Endodermal cell (in vitro differentiated cells): ENCODE measurements at regions not wholly inside any gene's neighbourhood (a gene's known extent, or its start where the extent isn't known, plus 50 kb on each side); places are given as distances from the start of the nearest gene placed in this dataset.

Experiments
- DNase-seq: peaks from one replicate; pipeline ENCODE4 v3.0.0-alpha.2; 2017
- H3K27ac ChIP-seq: 2 replicates; pipeline ENCODE4 v1.5.1; 2013; ENCODE audit warnings: mild to moderate bottlenecking, low read depth, low read length, moderate library complexity
- H3K27me3 ChIP-seq: 2 replicates; pipeline ENCODE4 v1.6.1; 2013; ENCODE audit warnings: mild to moderate bottlenecking, low read length, moderate library complexity; ENCODE audit not compliant: insufficient read depth, control insufficient read depth, poor library complexity, severe bottlenecking
- H3K36me3 ChIP-seq: 2 replicates; pipeline ENCODE4 v1.7.0; 2013; ENCODE audit warnings: mild to moderate bottlenecking, low read length, moderate library complexity; ENCODE audit not compliant: control insufficient read depth, insufficient read depth
- H3K4me1 ChIP-seq: one replicate; pipeline ENCODE4 v1.7.0; 2013; ENCODE audit warnings: low read length; ENCODE audit not compliant: control insufficient read depth, insufficient read depth
- H3K4me3 ChIP-seq: 2 replicates; pipeline ENCODE4 v1.5.1; 2013; ENCODE audit warnings: mild to moderate bottlenecking, low read length, moderate library complexity
- H3K9ac ChIP-seq: 2 replicates; pipeline ENCODE4 v1.6.1; 2013; ENCODE audit warnings: mild to moderate bottlenecking, low read length, moderate library complexity; ENCODE audit not compliant: poor library complexity, severe bottlenecking; ENCODE audit errors: extremely low read depth
- H3K9me3 ChIP-seq: 2 replicates; pipeline ENCODE4 v1.6.1; 2013; ENCODE audit warnings: mild to moderate bottlenecking, low read length, moderate library complexity; ENCODE audit not compliant: control insufficient read depth
- H3K27ac Mint-ChIP-seq: 2 replicates; pipeline ENCODE4 v1.8.0; 2020; ENCODE audit warnings: mixed read lengths
- H3K27me3 Mint-ChIP-seq: 2 replicates; pipeline ENCODE4 v1.8.0; 2021; ENCODE audit warnings: mild to moderate bottlenecking, mixed read lengths; ENCODE audit not compliant: insufficient read depth
- H3K36me3 Mint-ChIP-seq: 2 replicates; pipeline ENCODE4 v1.8.0; 2020; ENCODE audit warnings: low read depth, mixed read lengths
- H3K4me1 Mint-ChIP-seq: 2 replicates; pipeline ENCODE4 v1.8.0; 2020; ENCODE audit warnings: mixed read lengths
- H3K4me3 Mint-ChIP-seq: 2 replicates; pipeline ENCODE4 v1.8.0; 2020; ENCODE audit warnings: mild to moderate bottlenecking, moderate library complexity, mixed read lengths
- H3K9me3 Mint-ChIP-seq: 2 replicates; pipeline ENCODE4 v1.8.0; 2020; ENCODE audit warnings: mild to moderate bottlenecking, mixed read lengths
- WGBS, 2 experiments: methylation state at CpG; one replicate each; pipeline versions ENCODE4 v1.1.5 to v1.1.7; 2013; ENCODE audit warnings: missing lambda C conversion rate in 2 of 2, mixed read lengths in 1 of 2; ENCODE audit not compliant: insufficient coverage in 1 of 2, insufficient read length in 1 of 2; 5-methylcytosine and 5-hydroxymethylcytosine counted together
- TF ChIP-seq, protein P1 (sequence below): fragments of 200-600 bp; sonication (generic); conservative IDR thresholded peaks from 2 replicates; pipeline ENCODE4 v1.5.0; 2021; ENCODE audit warnings: antibody characterized with exemption, mild to moderate bottlenecking

DNA sequence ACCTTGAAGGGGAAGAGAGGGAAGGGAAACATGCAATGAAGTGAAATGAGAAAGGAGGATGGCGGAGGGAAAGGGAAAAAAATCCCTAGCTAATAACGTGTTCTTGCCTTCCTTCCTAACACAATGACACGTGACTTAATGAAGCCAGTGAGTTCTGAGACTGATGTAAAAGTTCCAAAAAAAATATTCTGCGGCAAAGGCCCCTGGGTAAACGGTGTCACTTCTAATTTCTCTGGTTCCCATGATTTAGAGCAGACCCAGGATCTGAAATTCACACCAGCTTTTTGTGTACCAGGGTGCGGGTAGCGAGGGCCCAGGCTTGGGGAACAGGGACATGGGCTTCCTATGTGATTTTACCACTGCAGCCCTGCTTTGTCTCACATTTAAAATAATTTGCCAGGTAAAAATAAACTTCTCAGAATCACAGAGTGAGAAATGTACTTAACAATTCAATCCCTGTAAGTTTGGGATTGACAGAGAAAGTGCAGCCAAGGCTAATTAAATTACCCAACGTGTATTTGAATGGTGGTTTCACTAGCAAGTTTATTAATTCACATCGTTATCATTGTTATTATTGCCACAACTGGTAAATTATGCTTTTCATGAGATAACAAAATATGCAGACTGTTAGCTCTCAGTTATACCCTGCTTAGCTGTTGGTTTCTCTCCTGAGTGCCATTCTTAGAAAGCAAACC lies 182.4 kb downstream of the SEM1 start:
- Histone ChIP-seq H3K27ac (peak overlapping the region; percentile 63), H3K27me3 (no peaks in the 10 kb centered on the region), H3K36me3 (no peaks in the 10 kb centered on the region), H3K4me3 (no peak overlapping the region), H3K9me3 (no peaks in the 10 kb centered on the region), H3K4me1 (no peaks in the 10 kb centered on the region), H3K9ac (no peak overlapping the region)
- no peak overlapping the region for H3K4me3 Mint-ChIP-seq
- 92 to 98% methylated on average over 7 to 9 of the region's 9 CpGs for WGBS, 2 experiments
- no peaks in the 10 kb centered on the region for H3K27me3 Mint-ChIP-seq
- no peaks in the 10 kb centered on the region for H3K4me1 Mint-ChIP-seq
- no peak overlapping the region for H3K27ac Mint-ChIP-seq
- no peaks in the 10 kb centered on the region for H3K36me3 Mint-ChIP-seq
- H3K9me3 Mint-ChIP-seq = no peaks in the 10 kb centered on the region
- TF ChIP-seq, protein P1, sequence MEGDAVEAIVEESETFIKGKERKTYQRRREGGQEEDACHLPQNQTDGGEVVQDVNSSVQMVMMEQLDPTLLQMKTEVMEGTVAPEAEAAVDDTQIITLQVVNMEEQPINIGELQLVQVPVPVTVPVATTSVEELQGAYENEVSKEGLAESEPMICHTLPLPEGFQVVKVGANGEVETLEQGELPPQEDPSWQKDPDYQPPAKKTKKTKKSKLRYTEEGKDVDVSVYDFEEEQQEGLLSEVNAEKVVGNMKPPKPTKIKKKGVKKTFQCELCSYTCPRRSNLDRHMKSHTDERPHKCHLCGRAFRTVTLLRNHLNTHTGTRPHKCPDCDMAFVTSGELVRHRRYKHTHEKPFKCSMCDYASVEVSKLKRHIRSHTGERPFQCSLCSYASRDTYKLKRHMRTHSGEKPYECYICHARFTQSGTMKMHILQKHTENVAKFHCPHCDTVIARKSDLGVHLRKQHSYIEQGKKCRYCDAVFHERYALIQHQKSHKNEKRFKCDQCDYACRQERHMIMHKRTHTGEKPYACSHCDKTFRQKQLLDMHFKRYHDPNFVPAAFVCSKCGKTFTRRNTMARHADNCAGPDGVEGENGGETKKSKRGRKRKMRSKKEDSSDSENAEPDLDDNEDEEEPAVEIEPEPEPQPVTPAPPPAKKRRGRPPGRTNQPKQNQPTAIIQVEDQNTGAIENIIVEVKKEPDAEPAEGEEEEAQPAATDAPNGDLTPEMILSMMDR = no peak
- DNase-seq = no peak

DNA sequence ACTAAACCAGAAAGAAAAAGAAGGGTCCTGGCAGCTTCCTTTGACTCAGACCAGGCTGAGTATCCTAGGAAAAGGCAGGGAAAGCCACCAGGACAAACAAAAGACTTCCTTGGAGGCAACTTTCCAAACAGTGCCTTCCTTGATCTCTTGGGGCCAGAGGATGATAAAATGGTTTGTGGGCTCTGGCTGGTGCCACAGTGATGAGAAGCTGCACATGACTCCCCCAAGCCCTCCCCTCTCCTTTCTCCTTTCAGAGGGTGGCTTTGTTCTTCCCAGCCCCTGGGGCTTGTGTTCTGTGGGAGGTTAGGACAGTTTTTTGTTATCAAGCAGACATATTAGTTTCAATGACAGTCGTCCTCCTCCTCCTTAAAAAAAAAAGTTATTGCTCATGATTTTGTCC lies 183.2 kb downstream of the SEM1 start:
- no peaks in the 10 kb centered on the region for H3K4me1 ChIP-seq
- no peaks in the 10 kb centered on the region for H3K9me3 ChIP-seq
- Mint-ChIP-seq H3K4me3 (no peak overlapping the region), H3K27me3 (no peaks in the 10 kb centered on the region), H3K9me3 (no peaks in the 10 kb centered on the region), H3K4me1 (no peaks in the 10 kb centered on the region), H3K36me3 (no peaks in the 10 kb centered on the region), H3K27ac (no peak overlapping the region)
- no peaks in the 10 kb centered on the region for H3K36me3 ChIP-seq
- TF ChIP-seq, protein P1 = no peak
- no peak for DNase-seq
- H3K9ac ChIP-seq = no peak overlapping the region
- H3K4me3 ChIP-seq = no peak overlapping the region
- no peaks in the 10 kb centered on the region for H3K27me3 ChIP-seq
- H3K27ac ChIP-seq = peak overlapping the region; percentile 63
- WGBS, 2 experiments = 43% methylated on average over 1 of the region's 1 CpG; no CpG with 5 or more reads in 1 of the 2 experiments

DNA sequence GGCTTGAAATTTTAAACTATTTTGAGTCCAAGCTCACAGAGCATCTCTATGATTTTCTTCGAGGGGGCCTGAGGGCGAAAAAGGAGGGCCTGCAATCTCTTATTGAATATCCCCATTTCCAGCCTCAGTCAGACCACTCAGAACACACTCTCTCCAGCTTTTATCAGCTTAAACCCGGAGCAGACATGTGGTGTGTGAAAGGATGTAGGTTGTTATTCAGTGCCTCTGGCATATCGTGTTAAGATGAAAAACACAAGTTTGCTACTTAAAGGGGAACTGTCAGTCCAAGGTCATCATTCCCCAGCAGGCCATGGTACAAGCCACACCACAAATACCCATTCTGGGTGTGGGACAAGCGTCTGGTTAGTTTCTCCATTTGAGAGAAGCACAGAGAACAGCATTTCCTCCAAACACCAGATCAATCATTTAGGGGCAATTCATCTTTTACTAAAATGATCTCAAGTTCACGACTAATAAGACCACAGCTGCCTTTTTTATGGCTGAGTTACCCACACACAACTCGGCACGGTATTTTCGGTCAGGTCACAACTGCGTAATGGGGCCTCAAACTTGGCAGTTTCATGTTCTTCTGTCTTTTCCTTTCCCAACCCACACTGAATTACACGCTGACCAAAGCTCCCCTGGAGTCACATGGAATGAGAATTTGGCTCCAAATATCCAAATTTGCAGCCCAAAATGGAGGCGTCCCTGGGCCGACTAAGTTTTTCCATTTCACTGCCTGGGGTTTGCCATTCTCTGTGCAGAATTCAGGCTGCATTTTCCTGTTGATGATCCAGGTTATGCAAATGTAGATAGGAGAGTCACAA lies 188.4 kb downstream of the SEM1 start:
- Histone ChIP-seq H3K27ac (no peak overlapping the region), H3K9ac (no peak overlapping the region), H3K36me3 (no peaks in the 10 kb centered on the region), H3K4me1 (no peaks in the 10 kb centered on the region), H3K27me3 (no peaks in the 10 kb centered on the region), H3K9me3 (no peaks in the 10 kb centered on the region), H3K4me3 (no peak overlapping the region)
- H3K4me1 Mint-ChIP-seq = no peaks in the 10 kb centered on the region
- WGBS, 2 experiments = 92 to 100% methylated on average over 8 to 13 of the region's 13 CpGs
- no peak overlapping the region for H3K4me3 Mint-ChIP-seq
- H3K27ac Mint-ChIP-seq = no peak overlapping the region
- no peak for DNase-seq
- no peaks in the 10 kb centered on the region for H3K36me3 Mint-ChIP-seq
- TF ChIP-seq, protein P1 = no peak
- H3K27me3 Mint-ChIP-seq = no peaks in the 10 kb centered on the region
- H3K9me3 Mint-ChIP-seq = no peaks in the 10 kb centered on the region
